ENCODE measurements at regions not wholly inside any gene's neighbourhood (a gene's known extent, or its start where the extent isn't known, plus 50 kb on each side); places are given as distances from the start of the nearest gene placed in this dataset.

- Histone ChIP-seq H3K27me3 (ENCODE audit: control insufficient read depth, insufficient read depth, low read length) (no peaks in the 10 kb centered on the region), H3K27ac (ENCODE audit: low read depth in 2 of 2, low read length in 2 of 2) (no peak overlapping the region), H3K4me1 (ENCODE audit: control insufficient read depth in 2 of 3, insufficient read depth in 2 of 3, low read depth in 1 of 3, low read length in 3 of 3) (no peaks in the 10 kb centered on the region), H3K9me3 (ENCODE audit: control insufficient read depth in 2 of 3, insufficient read depth in 1 of 3, low read length in 3 of 3) (peaks cover 0 to 6% (median 0%) of the 10 kb centered on the region in 3 donors), H3K4me3 (ENCODE audit: low read length in 3 of 3) (no peak overlapping the region), H3K9ac (ENCODE audit: low read length in 3 of 3) (no peak overlapping the region), H3K36me3 (ENCODE audit: control insufficient read depth in 2 of 3, insufficient read depth in 3 of 3, low read length in 3 of 3) (no peaks in the 10 kb centered on the region)
- TF ChIP-seq CTCF (IDR thresholded peaks at IDR 0.05; ENCODE audit: borderline replicate concordance, extremely low read depth, insufficient read depth) = no peak
- DNase-seq (no peak), FAIRE-seq (no peak)
- intact Hi-C loops (cut with DNase I) = no loop called here
These were observed 1046.7 kb upstream of the SLC39A10 start for GRCh38 chr2:194610297-194610696.

- Histone ChIP-seq H3K9me3 (ENCODE audit: control insufficient read depth in 2 of 3, insufficient read depth in 1 of 3, low read length in 3 of 3) (peaks cover 0 to 20% (median 0%) of the 10 kb centered on the region in 3 donors), H3K4me3 (ENCODE audit: low read length in 3 of 3) (no peak overlapping the region), H3K36me3 (ENCODE audit: control insufficient read depth in 2 of 3, insufficient read depth in 3 of 3, low read length in 3 of 3) (no peaks in the 10 kb centered on the region), H3K27me3 (ENCODE audit: control insufficient read depth, insufficient read depth, low read length) (no peaks in the 10 kb centered on the region), H3K27ac (ENCODE audit: low read depth in 2 of 2, low read length in 2 of 2) (no peak overlapping the region), H3K9ac (ENCODE audit: low read length in 3 of 3) (no peak overlapping the region), H3K4me1 (ENCODE audit: control insufficient read depth in 2 of 3, insufficient read depth in 2 of 3, low read depth in 1 of 3, low read length in 3 of 3) (no peaks in the 10 kb centered on the region)
- TF ChIP-seq CTCF (IDR thresholded peaks at IDR 0.05; ENCODE audit: borderline replicate concordance, extremely low read depth, insufficient read depth) = no peak
- DNase-seq = no peak
- FAIRE-seq = no peak
- intact Hi-C loops (cut with DNase I) = no loop called here
These were observed 1053.6 kb upstream of the SLC39A10 start for GRCh38 chr2:194603429-194603828.

GRCh38 chr2:194602750-194603149, 1054.3 kb upstream of the SLC39A10 start:
- no peak for TF ChIP-seq CTCF (IDR thresholded peaks at IDR 0.05; ENCODE audit: borderline replicate concordance, extremely low read depth, insufficient read depth)
- Histone ChIP-seq H3K9ac (ENCODE audit: low read length in 3 of 3) (no peak overlapping the region), H3K4me3 (ENCODE audit: low read length in 3 of 3) (no peak overlapping the region), H3K36me3 (ENCODE audit: control insufficient read depth in 2 of 3, insufficient read depth in 3 of 3, low read length in 3 of 3) (no peaks in the 10 kb centered on the region), H3K4me1 (ENCODE audit: control insufficient read depth in 2 of 3, insufficient read depth in 2 of 3, low read depth in 1 of 3, low read length in 3 of 3) (no peaks in the 10 kb centered on the region), H3K27me3 (ENCODE audit: control insufficient read depth, insufficient read depth, low read length) (no peaks in the 10 kb centered on the region), H3K9me3 (ENCODE audit: control insufficient read depth in 2 of 3, insufficient read depth in 1 of 3, low read length in 3 of 3) (peaks cover 0 to 20% (median 0%) of the 10 kb centered on the region in 3 donors), H3K27ac (ENCODE audit: low read depth in 2 of 2, low read length in 2 of 2) (no peak overlapping the region)
- intact Hi-C loops (cut with DNase I) = no loop called here
- FAIRE-seq = no peak
- no peak for DNase-seq

- DNase-seq (no peak), FAIRE-seq (no peak)
- Histone ChIP-seq H3K27me3 (ENCODE audit: control insufficient read depth, insufficient read depth, low read length) (no peaks in the 10 kb centered on the region), H3K9ac (ENCODE audit: low read length in 3 of 3) (no peak overlapping the region), H3K9me3 (ENCODE audit: control insufficient read depth in 2 of 3, insufficient read depth in 1 of 3, low read length in 3 of 3) (no peaks in the 10 kb centered on the region), H3K27ac (ENCODE audit: low read depth in 2 of 2, low read length in 2 of 2) (no peak overlapping the region), H3K36me3 (ENCODE audit: control insufficient read depth in 2 of 3, insufficient read depth in 3 of 3, low read length in 3 of 3) (no peaks in the 10 kb centered on the region), H3K4me1 (ENCODE audit: control insufficient read depth in 2 of 3, insufficient read depth in 2 of 3, low read depth in 1 of 3, low read length in 3 of 3) (no peaks in the 10 kb centered on the region), H3K4me3 (ENCODE audit: low read length in 3 of 3) (no peak overlapping the region)
- no peak for TF ChIP-seq CTCF (IDR thresholded peaks at IDR 0.05; ENCODE audit: borderline replicate concordance, extremely low read depth, insufficient read depth)
- intact Hi-C loops (cut with DNase I) = no loop called here
These were observed 1065.8 kb upstream of the SLC39A10 start for GRCh38 chr2:194591192-194591591.
